Ishikawa (cell line): ENCODE measurements at regions not wholly inside any gene's neighbourhood (a gene's known extent, or its start where the extent isn't known, plus 50 kb on each side); places are given as distances from the start of the nearest gene placed in this dataset.

Source experiments
- CEBPB ChIP-seq: IDR thresholded peaks from 2 replicates; pipeline ENCODE4 v1.6.1; 2012
- CREB1 ChIP-seq: IDR thresholded peaks from 2 replicates; pipeline ENCODE4 v1.6.1; 2012; ENCODE audit warnings: low read depth
- EGR1 ChIP-seq: IDR thresholded peaks from 2 replicates; pipeline ENCODE4 v1.6.1; 2012
- EP300 ChIP-seq: IDR thresholded peaks from 2 replicates; pipeline ENCODE4 v1.6.1; 2012; ENCODE audit warnings: borderline replicate concordance
- FOXM1 ChIP-seq: IDR thresholded peaks from 2 replicates; pipeline ENCODE4 v1.6.1; 2012; ENCODE audit warnings: low read depth, borderline replicate concordance
- NFIC ChIP-seq: IDR thresholded peaks from 2 replicates; pipeline ENCODE4 v1.6.1; 2012
- RAD21 ChIP-seq: IDR thresholded peaks from 2 replicates; pipeline ENCODE4 v1.6.1; 2012; ENCODE audit warnings: low read depth
- TAF1 ChIP-seq: IDR thresholded peaks from 2 replicates; pipeline ENCODE4 v1.6.1; 2012; ENCODE audit warnings: low read depth, mild to moderate bottlenecking
- TCF12 ChIP-seq: IDR thresholded peaks from 2 replicates; pipeline ENCODE4 v1.6.1; 2012; ENCODE audit warnings: low read depth
- TEAD4 ChIP-seq: IDR thresholded peaks from 2 replicates; pipeline ENCODE4 v1.6.1; 2012
- YY1 ChIP-seq: IDR thresholded peaks from 2 replicates; pipeline ENCODE4 v1.6.1; 2012; ENCODE audit warnings: low read depth
- ZBTB7A ChIP-seq: IDR thresholded peaks from 2 replicates; pipeline ENCODE4 v1.6.1; 2012; ENCODE audit warnings: low read depth
- TF ChIP-seq, protein P1 (sequence below): IDR thresholded peaks from 2 replicates; pipeline ENCODE4 v1.6.1; 2012
- TF ChIP-seq, protein P2 (sequence below): IDR thresholded peaks from 2 replicates; pipeline ENCODE4 v1.6.1; 2012; ENCODE audit warnings: low read depth, mild to moderate bottlenecking
- TF ChIP-seq, protein P3 (sequence below): IDR thresholded peaks from 2 replicates; pipeline ENCODE4 v1.6.1; 2012

DNA sequence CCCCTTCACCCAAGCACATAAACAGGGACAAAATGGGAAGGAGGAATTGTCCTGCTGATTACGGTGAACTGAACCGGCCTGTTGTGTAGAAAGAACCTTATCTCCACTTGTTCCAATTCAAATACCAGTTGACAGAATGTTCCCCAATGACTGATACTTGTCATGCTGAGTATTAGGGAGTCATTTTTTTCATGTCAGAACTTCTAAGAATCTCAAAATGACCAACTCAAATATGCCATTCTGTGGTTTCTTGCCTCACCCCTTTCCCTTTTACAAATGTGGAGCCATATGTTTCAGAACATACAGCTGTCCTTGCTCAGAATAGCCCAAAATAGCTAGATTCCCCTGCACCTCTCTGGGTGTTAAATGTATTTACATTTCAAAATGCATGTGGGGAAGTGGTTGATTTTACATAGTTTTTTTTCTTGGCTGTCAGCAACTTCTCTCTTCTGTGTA, 405.9 kb upstream of the TBL1XR1 start:
- TF ChIP-seq TCF12 (no peak), FOXM1 (no peak; the same call in 1 of the 2 replicates)

DNA sequence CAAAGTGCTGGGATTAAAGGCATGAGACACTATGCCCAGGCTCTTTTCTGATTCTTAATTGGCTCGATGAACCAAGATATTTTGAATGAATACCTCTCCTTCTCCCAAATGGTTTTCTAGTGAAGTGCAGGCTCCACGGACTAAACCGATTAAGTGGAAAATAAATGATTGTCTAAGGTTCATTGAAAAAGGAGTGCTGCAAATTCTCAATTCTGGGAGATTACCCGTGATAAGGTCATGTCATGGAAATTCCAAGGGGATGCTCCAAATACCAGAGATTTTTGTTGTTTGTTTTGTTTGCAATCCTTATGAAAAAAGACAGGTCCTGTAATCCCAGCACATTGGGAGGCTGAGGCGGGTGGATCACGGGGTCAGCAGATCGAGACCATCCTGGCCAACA, 406.9 kb upstream of the TBL1XR1 start:
- TF ChIP-seq FOXM1: no peak
- TF ChIP-seq TEAD4: peak; percentile 37; the same call in 1 of the 2 replicates
- TF ChIP-seq CREB1: no peak
- TF ChIP-seq TCF12: no peak
- no peak for TF ChIP-seq TAF1
- TF ChIP-seq, protein P1, sequence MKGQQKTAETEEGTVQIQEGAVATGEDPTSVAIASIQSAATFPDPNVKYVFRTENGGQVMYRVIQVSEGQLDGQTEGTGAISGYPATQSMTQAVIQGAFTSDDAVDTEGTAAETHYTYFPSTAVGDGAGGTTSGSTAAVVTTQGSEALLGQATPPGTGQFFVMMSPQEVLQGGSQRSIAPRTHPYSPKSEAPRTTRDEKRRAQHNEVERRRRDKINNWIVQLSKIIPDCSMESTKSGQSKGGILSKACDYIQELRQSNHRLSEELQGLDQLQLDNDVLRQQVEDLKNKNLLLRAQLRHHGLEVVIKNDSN: no peak

DNA sequence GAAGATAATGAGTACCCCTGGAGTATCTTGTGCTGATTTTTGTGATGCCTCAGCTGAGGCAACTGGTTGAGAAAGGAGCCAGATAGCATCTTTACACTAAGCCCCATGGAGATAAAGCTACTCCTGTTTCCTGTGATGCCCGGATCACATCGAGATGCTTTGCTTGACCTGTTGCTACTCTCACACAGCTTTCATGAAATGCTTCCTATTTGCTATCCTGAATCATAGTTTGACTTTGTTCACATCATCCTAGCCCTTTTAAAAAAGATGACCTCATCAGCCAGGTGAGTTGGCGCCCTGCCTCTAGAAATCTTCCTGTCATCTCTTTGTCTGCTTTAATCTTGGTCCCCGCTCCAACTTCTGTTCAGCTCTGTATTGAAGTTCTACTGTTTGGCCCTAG, 409.6 kb upstream of the TBL1XR1 start:
- TF ChIP-seq RAD21 (no peak), EP300 (no peak), TEAD4 (no peak), EGR1 (no peak), NFIC (no peak), YY1 (no peak)
- TF ChIP-seq, protein P2, sequence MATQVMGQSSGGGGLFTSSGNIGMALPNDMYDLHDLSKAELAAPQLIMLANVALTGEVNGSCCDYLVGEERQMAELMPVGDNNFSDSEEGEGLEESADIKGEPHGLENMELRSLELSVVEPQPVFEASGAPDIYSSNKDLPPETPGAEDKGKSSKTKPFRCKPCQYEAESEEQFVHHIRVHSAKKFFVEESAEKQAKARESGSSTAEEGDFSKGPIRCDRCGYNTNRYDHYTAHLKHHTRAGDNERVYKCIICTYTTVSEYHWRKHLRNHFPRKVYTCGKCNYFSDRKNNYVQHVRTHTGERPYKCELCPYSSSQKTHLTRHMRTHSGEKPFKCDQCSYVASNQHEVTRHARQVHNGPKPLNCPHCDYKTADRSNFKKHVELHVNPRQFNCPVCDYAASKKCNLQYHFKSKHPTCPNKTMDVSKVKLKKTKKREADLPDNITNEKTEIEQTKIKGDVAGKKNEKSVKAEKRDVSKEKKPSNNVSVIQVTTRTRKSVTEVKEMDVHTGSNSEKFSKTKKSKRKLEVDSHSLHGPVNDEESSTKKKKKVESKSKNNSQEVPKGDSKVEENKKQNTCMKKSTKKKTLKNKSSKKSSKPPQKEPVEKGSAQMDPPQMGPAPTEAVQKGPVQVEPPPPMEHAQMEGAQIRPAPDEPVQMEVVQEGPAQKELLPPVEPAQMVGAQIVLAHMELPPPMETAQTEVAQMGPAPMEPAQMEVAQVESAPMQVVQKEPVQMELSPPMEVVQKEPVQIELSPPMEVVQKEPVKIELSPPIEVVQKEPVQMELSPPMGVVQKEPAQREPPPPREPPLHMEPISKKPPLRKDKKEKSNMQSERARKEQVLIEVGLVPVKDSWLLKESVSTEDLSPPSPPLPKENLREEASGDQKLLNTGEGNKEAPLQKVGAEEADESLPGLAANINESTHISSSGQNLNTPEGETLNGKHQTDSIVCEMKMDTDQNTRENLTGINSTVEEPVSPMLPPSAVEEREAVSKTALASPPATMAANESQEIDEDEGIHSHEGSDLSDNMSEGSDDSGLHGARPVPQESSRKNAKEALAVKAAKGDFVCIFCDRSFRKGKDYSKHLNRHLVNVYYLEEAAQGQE: no peak
- TF ChIP-seq, protein P3, sequence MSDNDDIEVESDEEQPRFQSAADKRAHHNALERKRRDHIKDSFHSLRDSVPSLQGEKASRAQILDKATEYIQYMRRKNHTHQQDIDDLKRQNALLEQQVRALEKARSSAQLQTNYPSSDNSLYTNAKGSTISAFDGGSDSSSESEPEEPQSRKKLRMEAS: no peak

DNA sequence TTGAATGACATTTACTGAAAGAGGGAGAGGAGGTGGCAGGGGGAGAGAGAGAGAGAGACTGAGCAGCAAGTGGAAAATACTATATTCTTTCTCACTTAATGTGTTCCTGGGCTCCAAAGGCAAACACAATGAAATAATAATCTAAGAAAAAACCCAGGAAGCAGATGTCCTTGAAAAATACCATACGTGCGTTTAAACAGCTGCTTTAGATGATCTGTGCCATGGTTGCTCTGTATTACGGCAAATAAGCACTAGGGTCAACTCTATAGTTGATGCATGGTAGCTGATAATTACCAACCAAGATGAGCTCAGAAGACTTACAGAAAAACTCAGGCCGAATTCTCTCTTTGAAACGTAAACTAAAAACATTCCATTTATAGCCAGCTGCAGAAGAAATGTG, 410.3 kb upstream of the TBL1XR1 start:
- TF ChIP-seq EP300 (no peak), ZBTB7A (no peak), FOXM1 (no peak), NFIC (no peak)
- TF ChIP-seq, protein P1: no peak

DNA sequence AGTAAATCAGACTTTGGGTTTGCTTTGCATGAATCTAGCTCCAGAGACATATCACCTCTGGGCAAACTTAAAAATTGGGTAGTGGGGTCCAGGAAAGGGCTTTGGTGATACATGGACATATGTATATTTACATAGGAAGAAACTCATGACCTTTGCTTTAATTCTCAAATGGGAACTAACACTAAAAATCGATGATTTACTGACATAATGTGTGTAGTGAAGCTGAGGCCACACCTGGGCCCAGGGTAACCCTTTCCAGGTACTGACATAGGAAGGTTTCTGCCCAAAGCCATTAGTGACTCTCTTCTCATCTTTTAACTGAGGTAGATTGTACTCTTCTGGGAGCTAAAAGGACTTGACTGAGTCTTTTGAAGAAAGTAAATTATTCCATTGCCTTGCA, 411.2 kb upstream of the TBL1XR1 start:
- TF ChIP-seq, protein P3: no peak
- TF ChIP-seq, protein P1: no peak

DNA sequence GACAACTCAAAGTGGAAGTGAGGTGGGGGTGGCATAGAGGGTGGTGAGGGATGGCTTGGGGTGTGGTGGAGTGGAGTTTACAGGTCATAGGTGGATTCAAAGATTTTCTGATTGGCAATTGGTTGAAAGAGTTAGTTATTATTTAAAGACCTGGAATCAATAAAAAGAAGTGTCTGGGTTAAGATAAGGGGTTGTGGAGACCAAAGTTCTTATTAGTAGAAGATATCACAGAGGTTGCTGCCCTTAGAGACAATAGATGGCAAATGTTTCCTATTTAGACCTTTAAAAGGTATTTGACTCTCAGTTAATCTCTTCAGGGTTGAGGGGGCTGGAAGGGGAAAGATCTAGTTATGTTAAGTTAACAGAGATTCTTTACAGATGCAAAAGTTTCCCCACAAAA, 412.3 kb upstream of the TBL1XR1 start:
- TF ChIP-seq TCF12 (no peak), FOXM1 (no peak), TAF1 (no peak)

DNA sequence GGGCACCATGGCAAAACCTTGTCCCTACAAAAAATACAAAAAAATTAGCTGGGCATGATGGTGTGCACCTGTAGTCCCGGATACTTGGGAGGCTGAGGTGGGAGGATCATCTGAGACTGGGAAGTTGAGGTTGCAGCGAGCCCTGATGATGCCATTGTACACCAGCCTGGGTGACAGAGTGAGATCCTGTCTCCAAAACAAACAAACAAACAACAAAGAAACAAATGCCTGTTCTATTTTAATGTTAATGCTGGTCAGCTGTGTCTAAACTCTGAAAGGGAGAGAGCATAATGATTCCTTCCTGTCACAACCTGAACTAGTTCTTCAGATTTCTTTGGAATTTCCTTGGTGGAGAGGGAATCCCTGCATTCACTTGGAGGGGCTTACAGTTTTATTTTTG, 413.0 kb upstream of the TBL1XR1 start:
- TF ChIP-seq EGR1 (no peak), CREB1 (no peak), TEAD4 (no peak), TAF1 (no peak), YY1 (no peak), TCF12 (no peak), RAD21 (no peak), CEBPB (no peak), NFIC (no peak), EP300 (no peak), ZBTB7A (no peak), FOXM1 (no peak)
- TF ChIP-seq, protein P2: no peak
- TF ChIP-seq, protein P1: no peak
- TF ChIP-seq, protein P3: no peak
